SU-DHL-6 (cell line): ENCODE measurements at regions not wholly inside any gene's neighbourhood (a gene's known extent, or its start where the extent isn't known, plus 50 kb on each side); places are given as distances from the start of the nearest gene placed in this dataset.

Experiments
- EZH2phosphoT487 ChIP-seq: fragments of 200-600 bp; sonication (generic), shearing (Covaris generic); conservative IDR thresholded peaks from 2 replicates; pipeline ENCODE4 v1.6.1; 2018; ENCODE audit warnings: mild to moderate bottlenecking, antibody characterized with exemption, low read length, moderate library complexity, mixed read lengths
- TF ChIP-seq, protein P1 (sequence below): fragments of 200-600 bp; sonication (generic); IDR thresholded peaks from one replicate; pipeline ENCODE4 v1.5.1; 2017; ENCODE audit warnings: antibody characterized with exemption, mild to moderate bottlenecking, low read length, moderate library complexity; ENCODE audit not compliant: insufficient read depth, poor library complexity, severe bottlenecking

DNA sequence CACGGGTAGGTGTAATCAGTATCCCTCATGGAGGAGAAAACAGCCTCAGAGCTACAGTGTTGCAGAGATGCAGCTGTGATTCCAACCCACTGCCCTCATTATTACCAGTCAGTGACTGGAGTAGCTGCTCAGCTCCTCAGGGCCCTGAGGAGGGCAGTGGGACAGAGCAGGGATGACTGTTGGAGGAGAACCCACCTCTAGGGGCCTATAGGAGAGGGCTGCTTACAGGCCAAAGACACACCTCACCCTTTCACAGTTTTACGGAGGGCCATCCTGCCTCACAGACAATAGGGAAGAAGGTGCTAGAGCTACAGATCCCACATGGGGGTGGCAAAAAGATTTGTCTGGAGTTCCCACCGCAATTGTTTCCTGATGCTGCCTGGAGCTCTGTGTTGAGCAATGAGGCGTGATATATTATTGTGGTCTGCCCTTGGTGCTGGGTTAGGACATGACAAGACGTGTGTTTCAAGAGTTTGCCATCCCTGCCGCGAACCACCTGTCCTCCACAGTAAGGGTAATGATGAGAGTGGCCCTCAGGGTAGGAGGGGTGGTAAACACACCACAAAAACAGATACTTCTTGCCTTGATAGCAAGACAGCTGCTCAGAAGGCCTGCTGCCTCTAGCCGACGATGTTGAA lies 140.5 kb upstream of the TPM1 start:
- TF ChIP-seq, protein P1, sequence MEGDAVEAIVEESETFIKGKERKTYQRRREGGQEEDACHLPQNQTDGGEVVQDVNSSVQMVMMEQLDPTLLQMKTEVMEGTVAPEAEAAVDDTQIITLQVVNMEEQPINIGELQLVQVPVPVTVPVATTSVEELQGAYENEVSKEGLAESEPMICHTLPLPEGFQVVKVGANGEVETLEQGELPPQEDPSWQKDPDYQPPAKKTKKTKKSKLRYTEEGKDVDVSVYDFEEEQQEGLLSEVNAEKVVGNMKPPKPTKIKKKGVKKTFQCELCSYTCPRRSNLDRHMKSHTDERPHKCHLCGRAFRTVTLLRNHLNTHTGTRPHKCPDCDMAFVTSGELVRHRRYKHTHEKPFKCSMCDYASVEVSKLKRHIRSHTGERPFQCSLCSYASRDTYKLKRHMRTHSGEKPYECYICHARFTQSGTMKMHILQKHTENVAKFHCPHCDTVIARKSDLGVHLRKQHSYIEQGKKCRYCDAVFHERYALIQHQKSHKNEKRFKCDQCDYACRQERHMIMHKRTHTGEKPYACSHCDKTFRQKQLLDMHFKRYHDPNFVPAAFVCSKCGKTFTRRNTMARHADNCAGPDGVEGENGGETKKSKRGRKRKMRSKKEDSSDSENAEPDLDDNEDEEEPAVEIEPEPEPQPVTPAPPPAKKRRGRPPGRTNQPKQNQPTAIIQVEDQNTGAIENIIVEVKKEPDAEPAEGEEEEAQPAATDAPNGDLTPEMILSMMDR: no peak
- TF ChIP-seq EZH2phosphoT487: no peak
